OCI-LY3 (cell line): ENCODE measurements at regions not wholly inside any gene's neighbourhood (a gene's known extent, or its start where the extent isn't known, plus 50 kb on each side); places are given as distances from the start of the nearest gene placed in this dataset.

Experiments used
- H2AFZ ChIP-seq: fragments of 200-600, 300-600 bp; shearing (Covaris generic); 2 replicates; pipeline ENCODE4 v1.6.0; 2014; ENCODE audit warnings: antibody characterized with exemption, low read depth, low read length
- H3K27ac ChIP-seq: fragments of 200-600, 300-600 bp; sonication (generic); 2 replicates; pipeline ENCODE4 v1.5.1; 2014; ENCODE audit warnings: mild to moderate bottlenecking, low read length, moderate library complexity, mixed read lengths
- H3K27me3 ChIP-seq: fragments of 200-600, 300-600 bp; sonication (generic); 2 replicates; pipeline ENCODE4 v1.6.1; 2014; ENCODE audit warnings: low read depth, low read length, mixed read lengths
- H3K36me3 ChIP-seq: fragments of 200-600, 300-600 bp; sonication (generic); replicated peaks from 2 replicates; pipeline ENCODE3; 2014; ENCODE audit warnings: low read depth, low read length, mixed read lengths
- H3K4me1 ChIP-seq: fragments of 300-600, 200-600 bp; sonication (generic); 2 replicates; pipeline ENCODE4 v1.6.1; 2014; ENCODE audit warnings: low read length, mixed read lengths
- H3K4me2 ChIP-seq: fragments of 200-600, 300-600 bp; sonication (generic); 2 replicates; pipeline ENCODE4 v1.6.1; 2014; ENCODE audit warnings: low read length, mixed read lengths
- H3K4me3 ChIP-seq: fragments of 300-600, 200-600 bp; sonication (generic); 2 replicates; pipeline ENCODE4 v1.5.1; 2014; ENCODE audit warnings: antibody characterized with exemption, mild to moderate bottlenecking, low read length, moderate library complexity
- H3K79me2 ChIP-seq: fragments of 300-600, 200-600 bp; shearing (Covaris generic); 2 replicates; pipeline ENCODE4 v1.6.1; 2014; ENCODE audit warnings: mild to moderate bottlenecking, low read length, mixed read lengths
- H3K9ac ChIP-seq: fragments of 300-600, 200-600 bp; shearing (Covaris generic); 2 replicates; pipeline ENCODE4 v1.6.0; 2014; ENCODE audit warnings: mild to moderate bottlenecking, low read length, moderate library complexity
- H3K9me3 ChIP-seq: fragments of 200-600, 300-600 bp; shearing (Covaris generic); 2 replicates; pipeline ENCODE4 v1.6.1; 2014; ENCODE audit warnings: low read length, mixed read lengths; ENCODE audit not compliant: insufficient read depth
- H4K20me1 ChIP-seq: fragments of 200-600, 300-600 bp; sonication (generic); 2 replicates; pipeline ENCODE4 v1.6.1; 2016; ENCODE audit warnings: low read length, mixed read lengths; ENCODE audit not compliant: insufficient read depth
- EZH2phosphoT487 ChIP-seq: fragments of 200-600 bp; shearing (Covaris generic); IDR thresholded peaks from 2 replicates; pipeline ENCODE4 v1.6.1; 2018; ENCODE audit warnings: antibody characterized with exemption, mixed run types, low read depth
- TF ChIP-seq, protein P1 (sequence below): fragments of 200-600, 300-600 bp; sonication (generic); IDR thresholded peaks from 2 replicates; pipeline ENCODE4 v1.5.1; 2014; ENCODE audit warnings: antibody characterized with exemption, low read length, low read depth

DNA sequence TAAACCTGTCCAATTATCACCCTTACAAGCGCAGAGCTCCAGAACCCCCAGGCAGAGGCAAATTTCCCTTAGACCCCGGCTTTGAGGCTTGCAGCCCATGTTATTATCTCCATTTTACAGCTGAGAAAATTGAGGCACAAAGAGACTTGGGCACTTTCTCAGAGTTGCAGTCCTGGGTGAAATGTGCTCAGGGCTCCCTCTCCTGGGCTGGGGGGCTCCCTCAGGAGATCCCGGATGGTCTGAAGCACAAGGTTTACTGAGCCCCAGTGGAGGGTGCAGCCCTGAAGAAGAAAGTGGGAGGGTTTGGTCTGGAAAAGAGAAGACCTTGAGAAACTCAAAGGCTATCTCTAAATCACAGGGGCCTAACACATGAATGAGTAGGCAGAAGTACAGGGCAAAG, 156.6 kb downstream of the CYRIA start:
- no peak overlapping the region for H3K4me3 ChIP-seq
- H3K4me2 ChIP-seq: no peak overlapping the region
- H2AFZ ChIP-seq: no peak overlapping the region

DNA sequence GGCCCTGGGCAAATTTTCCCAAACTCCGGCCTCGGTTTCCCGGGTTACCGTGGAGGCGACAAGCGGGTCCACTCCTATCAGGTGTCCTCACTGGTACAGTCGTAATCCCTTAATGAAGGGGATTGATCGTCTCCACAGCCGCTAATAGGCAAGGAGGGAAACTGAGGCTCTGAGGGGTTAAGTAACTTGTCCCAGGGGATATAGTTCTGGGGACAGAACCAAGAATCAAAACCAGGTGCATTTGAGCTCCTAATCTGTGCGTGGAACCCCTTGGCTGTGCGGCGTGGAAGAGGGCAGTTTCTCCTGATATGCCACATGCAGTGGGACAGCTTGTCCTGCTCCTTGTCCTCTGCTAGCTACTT, 157.2 kb downstream of the CYRIA start:
- H3K79me2 ChIP-seq: no peaks in the 10 kb centered on the region
- peaks cover 53% of the 10 kb centered on the region for H3K27me3 ChIP-seq
- H3K4me2 ChIP-seq: peak overlapping the region; percentile 83
- H3K9ac ChIP-seq: no peak overlapping the region
- no peaks in the 10 kb centered on the region for H3K36me3 ChIP-seq
- peak overlapping the region; percentile 49; the same call in 1 of the 2 replicates for H2AFZ ChIP-seq
- H3K4me3 ChIP-seq: peak overlapping the region; percentile 71
- H3K4me1 ChIP-seq: peaks cover 7% of the 10 kb centered on the region; the same call in 1 of the 2 replicates
- TF ChIP-seq, protein P1, sequence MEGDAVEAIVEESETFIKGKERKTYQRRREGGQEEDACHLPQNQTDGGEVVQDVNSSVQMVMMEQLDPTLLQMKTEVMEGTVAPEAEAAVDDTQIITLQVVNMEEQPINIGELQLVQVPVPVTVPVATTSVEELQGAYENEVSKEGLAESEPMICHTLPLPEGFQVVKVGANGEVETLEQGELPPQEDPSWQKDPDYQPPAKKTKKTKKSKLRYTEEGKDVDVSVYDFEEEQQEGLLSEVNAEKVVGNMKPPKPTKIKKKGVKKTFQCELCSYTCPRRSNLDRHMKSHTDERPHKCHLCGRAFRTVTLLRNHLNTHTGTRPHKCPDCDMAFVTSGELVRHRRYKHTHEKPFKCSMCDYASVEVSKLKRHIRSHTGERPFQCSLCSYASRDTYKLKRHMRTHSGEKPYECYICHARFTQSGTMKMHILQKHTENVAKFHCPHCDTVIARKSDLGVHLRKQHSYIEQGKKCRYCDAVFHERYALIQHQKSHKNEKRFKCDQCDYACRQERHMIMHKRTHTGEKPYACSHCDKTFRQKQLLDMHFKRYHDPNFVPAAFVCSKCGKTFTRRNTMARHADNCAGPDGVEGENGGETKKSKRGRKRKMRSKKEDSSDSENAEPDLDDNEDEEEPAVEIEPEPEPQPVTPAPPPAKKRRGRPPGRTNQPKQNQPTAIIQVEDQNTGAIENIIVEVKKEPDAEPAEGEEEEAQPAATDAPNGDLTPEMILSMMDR: no peak
- no peak for TF ChIP-seq EZH2phosphoT487
- no peak overlapping the region for H3K27ac ChIP-seq
- H4K20me1 ChIP-seq: no peaks in the 10 kb centered on the region
- no peaks in the 10 kb centered on the region for H3K9me3 ChIP-seq

More for the DNA sequence above, 156.6 kb downstream of the CYRIA start:
- TF ChIP-seq EZH2phosphoT487: no peak
- TF ChIP-seq, protein P1: no peak
- Histone ChIP-seq H4K20me1 (no peaks in the 10 kb centered on the region), H3K27ac (no peak overlapping the region), H3K4me1 (peaks cover 7% of the 10 kb centered on the region; the same call in 1 of the 2 replicates), H3K79me2 (no peaks in the 10 kb centered on the region), H3K27me3 (peaks cover 52% of the 10 kb centered on the region), H3K36me3 (no peaks in the 10 kb centered on the region), H3K9me3 (no peaks in the 10 kb centered on the region), H3K9ac (no peak overlapping the region)

DNA sequence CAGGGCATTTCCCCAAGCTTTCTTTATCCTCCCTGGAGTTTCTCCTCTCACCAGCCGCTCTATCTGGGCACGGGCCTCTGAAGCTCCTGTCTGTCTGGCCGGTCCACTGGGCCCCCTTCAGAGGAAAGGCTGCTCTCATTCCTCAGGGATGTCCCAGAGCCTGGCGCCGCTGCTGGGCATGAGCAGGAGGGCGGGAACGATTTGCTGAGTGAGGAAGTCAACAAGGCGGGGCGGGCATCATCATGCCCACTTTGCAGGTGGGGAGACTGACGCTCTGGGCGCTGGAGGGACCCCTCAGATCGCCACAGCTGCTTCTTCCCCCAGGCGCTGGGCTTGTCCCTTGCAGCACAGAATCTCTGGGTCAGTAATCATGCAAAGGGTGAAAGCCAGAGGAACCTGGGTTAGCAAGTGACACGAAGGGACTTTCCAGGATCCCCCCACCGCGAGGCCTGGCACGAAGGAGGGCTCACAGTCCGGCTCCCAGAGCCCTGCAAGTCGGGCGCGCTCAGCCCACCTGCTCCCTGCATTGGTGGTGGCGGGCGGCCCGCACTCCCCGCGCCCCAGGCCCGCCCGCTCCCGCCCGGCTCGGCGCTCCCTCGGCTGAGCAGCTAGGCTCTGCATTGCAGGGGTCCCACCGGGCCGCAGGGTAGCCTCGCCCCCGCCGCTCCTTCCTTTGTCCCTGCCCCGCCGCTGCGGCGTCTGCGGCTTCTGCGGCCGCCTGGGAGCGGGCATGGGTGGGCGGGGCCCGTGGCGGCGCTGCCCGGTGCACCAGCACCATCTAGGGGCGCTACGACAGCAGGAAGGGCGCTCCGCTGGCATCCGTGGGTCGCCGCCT, 157.8 kb downstream of the CYRIA start:
- H3K9ac ChIP-seq: no peak overlapping the region
- H3K4me3 ChIP-seq: peak overlapping the region; percentile 71
- no peaks in the 10 kb centered on the region for H4K20me1 ChIP-seq
- no peak for TF ChIP-seq EZH2phosphoT487
- TF ChIP-seq, protein P1: peak; percentile 68
- H3K27ac ChIP-seq: no peak overlapping the region
- H3K36me3 ChIP-seq: no peaks in the 10 kb centered on the region
- no peaks in the 10 kb centered on the region for H3K9me3 ChIP-seq
- H3K27me3 ChIP-seq: peaks cover 56% of the 10 kb centered on the region
- H3K4me1 ChIP-seq: peaks cover 7% of the 10 kb centered on the region; the same call in 1 of the 2 replicates
- H3K4me2 ChIP-seq: peak overlapping the region; percentile 83
- H2AFZ ChIP-seq: 0 out of 2 replicates have a peak overlapping the region, but pooled peaks have one; percentile 12
- no peaks in the 10 kb centered on the region for H3K79me2 ChIP-seq

DNA sequence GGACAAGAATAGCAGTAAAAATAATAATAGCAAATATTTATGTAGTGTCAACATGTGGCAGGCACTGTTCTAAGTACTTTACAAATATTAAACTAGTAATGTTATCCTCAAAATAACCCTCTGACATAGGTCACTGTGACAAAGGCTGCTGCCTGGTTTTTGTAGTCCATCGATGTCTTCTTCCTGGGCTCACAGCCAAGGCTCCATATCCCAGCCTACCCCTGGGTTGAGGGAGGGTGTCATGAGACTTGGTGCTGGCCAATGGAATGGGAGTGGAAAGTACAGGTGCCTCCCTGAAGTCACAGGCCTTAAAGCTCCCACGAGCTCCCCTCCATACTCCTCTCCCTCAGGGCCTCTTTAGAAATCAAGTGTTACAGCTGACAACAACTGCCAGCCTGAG, 159.3 kb downstream of the CYRIA start:
- no peak for TF ChIP-seq EZH2phosphoT487
- TF ChIP-seq, protein P1: no peak
- Histone ChIP-seq H3K27me3 (peaks cover 53% of the 10 kb centered on the region), H3K27ac (no peak overlapping the region), H3K4me1 (peaks cover 7% of the 10 kb centered on the region; the same call in 1 of the 2 replicates), H3K36me3 (no peaks in the 10 kb centered on the region), H2AFZ (no peak overlapping the region), H3K79me2 (no peaks in the 10 kb centered on the region), H3K4me2 (no peak overlapping the region), H3K9me3 (no peaks in the 10 kb centered on the region), H3K4me3 (no peak overlapping the region), H3K9ac (no peak overlapping the region), H4K20me1 (no peaks in the 10 kb centered on the region)
